Stimulated activated CD4-positive, alpha-beta T cell treated with anti-CD3 and anti-CD28 coated beads, Interleukin-12 subunit alpha, Interleukin-12 subunit beta, amount 100 ng/mL, for 24 hours (primary cell): ENCODE measurements at regions not wholly inside any gene's neighbourhood (a gene's known extent, or its start where the extent isn't known, plus 50 kb on each side); places are given as distances from the start of the nearest gene placed in this dataset.
"Not testable (repeated sequence)": the region's sequence is repeated elsewhere in the genome, so short reads cannot be mapped to it uniquely, and the experiment has no call there.

Source experiments
- DNase-seq, 2 experiments: peaks; one replicate each; pipeline ENCODE4 v3.0.0-alpha.2; 2020; ENCODE audit warnings: low read depth in 2 of 2

DNA sequence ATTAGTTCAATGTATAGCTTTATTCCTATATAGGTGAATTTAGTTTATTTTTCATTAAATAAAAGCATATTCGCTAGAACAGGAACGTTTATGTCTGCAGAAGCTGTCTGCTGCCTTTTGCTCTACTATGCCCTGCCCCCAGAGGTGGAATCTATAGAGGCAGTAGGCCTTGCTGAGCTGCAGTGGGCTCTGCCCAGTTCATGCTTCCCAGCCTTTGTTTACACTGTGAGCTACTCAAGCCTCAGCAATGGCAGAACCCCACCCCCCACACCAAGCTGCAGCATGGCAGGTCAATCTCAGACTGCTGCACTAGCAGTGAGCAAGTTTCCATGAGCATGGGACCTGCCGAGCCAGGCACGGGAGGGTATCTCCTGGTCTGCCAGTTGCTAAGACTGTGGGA lies 473.3 kb upstream of the CCNG1 start:
- not testable (repeated sequence) for DNase-seq

DNA sequence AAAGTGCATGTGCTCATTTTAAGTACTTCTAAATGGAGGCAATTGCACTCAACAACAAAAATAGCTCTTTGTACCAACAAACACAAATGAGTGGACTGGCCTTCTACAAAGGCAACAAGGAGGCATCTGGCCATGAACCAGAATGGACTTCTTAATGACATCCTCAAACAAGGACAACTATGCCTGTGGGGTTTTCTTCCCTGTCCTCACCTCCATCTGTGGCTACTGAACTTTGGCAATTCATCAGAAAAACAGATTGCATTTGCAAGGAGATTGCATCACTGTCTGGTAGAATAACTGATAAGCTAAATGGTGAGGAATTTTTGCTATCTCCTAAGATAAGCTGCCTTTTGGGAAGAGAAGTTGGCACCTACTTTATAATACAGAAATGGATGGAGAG lies 447.3 kb upstream of the CCNG1 start:
- DNase-seq = no peak

DNA sequence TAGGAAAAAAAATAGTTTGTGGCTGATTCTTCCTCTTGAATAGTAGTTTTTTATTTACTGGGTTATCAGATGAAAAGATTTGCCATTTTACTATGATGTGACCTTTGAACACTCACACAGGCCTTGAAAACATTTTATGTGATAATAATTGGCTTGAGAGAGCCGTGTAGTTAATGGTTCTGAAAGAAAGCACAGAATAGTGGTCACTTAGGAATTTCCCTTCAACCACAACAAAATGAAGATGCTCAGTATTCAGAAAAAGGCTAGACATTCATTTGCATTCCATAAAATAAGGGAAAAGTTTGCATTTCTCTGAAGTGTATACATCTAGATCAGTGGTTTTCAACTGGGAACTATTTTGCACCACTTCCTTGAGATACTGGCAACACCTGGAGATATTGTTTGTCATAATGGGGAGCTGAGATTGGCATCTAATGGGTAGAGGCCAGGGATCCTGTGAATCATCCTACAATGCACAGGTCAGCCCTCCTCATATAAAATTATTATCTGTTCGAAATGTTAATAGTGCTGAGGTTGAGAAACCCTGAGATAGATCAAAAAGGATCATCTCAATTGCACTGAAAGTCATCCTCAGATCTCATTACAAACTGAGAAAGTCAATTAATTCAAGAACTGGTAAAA lies 446.4 kb upstream of the CCNG1 start:
- DNase-seq = no peak

DNA sequence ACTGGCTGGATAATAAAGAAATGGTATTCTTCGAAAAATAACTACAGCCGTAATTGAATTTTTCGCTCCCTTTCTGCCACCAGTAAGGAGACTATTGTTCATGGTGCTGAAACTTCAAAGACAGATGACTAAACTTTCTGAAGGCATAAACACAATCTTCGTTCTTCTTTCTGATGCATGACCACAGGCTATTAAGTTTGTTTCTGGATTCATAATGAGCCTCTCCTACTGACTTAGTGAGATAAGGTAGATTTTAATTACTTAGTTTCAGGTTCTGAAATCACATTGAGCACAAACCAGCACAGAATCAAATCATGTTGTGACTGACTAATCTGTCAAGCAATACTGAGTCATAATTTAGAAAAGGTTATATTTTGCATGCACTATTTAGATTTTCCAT lies 441.8 kb upstream of the CCNG1 start:
- no peak for DNase-seq

DNA sequence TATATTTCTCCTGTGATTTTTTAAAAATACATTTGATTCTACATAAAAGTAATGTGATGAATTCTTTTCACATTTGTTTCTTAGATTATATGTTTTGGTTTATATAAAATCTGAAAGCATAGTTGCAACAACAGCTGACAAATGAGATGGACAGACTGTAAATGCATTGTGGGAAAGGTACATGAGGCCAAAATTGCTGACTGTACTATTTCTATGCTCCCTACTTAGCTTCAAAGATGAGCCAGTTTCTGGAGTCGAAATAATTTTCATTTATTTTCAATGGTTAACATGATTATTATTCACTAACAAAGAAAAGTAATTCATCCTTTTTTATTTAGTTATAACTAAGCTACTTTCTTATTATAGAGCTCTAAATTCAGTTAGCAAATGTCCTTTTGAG lies 441.3 kb upstream of the CCNG1 start:
- no peak for DNase-seq

DNA sequence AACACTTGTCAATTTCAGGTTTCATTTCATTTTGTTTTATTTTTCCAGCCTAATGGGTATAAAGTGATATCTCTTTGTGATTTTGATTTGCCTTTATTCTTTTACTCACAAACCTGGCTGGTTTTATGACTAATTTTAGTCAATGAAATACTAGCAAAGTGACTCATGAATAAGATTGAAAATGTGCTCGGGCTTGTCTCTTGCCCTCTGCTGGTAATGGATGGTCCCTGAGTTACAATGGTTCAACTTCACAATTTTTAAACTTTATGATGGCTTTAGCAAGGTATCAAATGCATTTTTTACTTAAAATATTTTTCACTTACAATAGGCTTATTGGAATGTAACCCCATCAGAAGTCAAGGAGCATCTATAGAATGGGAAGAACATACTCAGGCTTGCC lies 431.4 kb upstream of the CCNG1 start:
- no peak for DNase-seq

DNA sequence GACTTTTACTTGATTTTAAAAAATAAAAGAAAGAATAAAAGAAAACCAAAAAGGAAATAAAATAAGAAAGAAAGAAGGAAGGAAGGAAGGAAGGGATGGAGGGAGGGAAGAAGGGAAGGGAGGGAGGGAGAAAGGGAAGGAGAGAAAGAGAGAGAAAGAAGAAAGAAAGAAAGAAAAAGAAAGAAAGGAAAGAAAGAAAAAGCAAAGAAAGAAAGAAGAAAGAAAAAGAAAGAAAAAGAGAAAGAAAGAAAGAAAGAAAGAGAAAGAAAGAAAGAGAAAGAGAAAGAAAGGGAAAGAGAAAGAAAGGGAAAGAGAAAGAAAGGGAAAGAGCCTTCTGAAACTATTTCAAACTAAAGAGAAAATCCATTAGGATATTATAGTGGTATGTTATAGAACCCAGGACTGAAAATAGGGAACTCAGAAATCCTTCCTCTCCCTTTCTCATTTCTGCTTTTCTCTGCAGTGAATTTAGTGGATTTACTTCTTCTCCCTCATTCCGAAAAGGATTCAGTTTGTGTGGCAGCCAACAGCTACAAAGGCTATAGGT lies 414.7 kb upstream of the CCNG1 start:
- no peak for DNase-seq

DNA sequence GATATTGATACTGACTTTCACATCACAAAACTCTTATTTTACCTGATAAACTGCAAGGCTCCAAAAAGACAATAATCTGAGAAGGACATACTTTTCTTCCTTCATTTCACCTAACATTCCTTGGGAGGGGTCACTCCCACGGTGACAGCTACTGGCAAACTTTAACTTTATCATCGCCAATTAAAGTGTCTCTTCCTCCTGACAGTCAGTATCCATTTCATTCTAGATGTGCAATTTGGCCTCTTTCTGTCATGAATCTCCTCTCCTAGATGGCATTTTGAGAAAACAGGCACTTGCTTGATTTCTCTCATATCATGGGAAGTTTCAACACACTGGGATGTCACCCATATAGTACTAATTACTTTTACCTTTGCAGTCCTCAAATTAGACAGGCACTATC lies 413.5 kb upstream of the CCNG1 start:
- DNase-seq = no peak

DNA sequence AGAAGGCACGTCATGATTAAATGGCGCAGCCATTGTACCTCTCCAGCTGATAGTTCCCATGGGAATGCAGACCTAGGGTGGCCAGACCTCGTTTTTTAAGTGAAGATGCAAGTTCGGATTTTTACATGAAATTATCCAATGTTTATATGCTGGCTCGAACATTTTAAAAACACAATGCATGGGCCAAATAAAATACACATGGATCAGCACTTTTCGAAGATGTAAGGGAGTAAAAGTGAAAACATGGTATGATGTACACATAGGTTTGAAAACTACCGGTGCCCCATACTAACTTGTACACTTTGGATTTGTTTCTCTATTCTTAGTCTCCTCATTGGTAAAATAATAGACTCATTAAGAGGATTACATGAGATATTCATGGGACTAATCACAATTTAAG lies 412.5 kb upstream of the CCNG1 start:
- DNase-seq = no peak

DNA sequence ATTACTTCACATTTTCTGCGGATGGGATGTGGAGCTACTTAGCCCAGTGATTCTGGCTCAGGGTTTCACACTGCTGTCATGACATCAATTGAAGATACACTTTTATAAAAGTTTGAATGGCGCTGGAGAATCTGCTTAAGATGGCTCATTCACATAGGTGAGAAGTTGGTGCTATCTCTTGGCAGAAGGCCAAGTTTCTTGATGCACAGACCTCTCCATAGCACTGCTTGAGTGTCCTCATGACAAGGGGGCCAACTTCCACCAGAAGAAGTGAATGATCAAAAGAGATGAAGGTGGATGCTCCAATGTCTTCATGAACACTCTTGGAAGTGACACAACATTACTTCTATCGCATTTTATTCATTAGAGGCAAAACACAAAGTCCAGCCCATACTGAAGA lies 403.7 kb upstream of the CCNG1 start:
- DNase-seq = no peak

DNA sequence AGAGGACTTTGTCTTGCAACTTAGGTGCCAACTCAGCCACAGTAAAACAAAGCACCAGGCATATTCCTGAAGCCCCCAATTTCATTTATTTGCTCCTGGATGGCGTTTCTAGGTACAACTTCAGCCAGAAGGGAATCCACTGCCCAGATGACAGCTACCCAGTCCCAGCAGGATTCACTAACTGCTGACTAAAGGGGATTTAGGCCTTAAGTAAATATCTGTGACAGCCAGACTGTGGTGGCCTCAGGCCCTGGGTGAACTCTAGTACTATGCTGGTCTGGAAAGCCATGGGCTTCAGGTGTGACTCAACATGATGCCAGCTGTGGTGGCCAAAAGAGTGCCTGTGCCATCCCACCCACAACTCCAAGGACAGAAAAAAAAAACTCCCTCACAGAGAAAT lies 396.1 kb upstream of the CCNG1 start:
- DNase-seq = no peak

DNA sequence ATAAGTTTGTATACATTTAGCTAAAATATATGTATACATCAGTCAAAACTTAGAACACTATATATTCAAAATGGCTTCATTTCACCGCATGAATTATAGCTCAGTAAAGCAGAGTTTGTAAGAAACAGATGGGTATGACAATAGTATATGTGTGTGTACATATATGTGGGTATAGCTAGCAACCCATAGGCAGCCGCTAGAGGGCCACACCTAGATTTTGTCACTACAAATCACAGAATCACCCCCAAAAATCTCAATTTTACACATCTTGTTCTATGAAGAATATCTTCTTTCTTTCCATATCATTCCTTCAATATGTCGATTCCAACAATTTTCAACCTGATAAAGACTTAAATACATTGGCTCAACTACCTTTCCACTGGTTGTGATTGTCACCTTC lies 357.8 kb upstream of the CCNG1 start:
- no peak for DNase-seq

DNA sequence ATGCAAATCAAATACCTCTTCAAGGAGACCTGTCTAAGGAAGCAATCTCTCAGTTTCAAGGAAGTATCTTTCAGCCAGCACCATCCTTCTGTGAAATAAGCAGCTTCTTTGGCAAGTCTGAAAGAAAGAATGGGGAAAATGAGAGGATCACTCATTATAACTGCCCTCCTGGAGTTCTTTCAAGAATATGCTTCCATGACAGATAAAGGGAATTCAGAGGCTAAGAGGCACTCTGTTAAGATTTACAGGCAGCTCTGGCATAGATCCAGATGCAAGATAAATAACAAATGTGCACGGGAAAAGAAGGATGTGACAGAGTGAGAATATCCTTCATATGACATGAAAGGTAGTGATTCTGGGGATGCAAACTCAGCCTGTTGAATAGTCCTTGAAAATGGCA lies 348.2 kb upstream of the CCNG1 start:
- no peak for DNase-seq

DNA sequence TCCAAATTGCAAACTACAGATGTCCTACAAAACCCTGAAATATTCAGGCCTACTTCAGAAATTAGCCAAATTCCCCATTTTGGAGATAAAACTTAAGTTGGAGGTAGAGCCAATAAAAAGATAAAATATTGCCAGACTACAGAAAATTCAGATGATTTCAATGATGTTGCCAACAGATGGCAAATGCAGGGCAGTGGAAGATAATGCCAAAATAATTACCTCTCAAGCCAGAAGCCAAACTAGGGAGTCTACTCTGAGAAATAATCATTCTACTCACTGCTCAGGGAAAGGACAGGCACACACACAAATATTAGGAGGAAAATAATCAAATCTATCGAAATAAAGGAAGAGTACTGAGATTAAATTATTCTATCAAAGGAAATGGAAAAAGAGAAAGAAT lies 347.5 kb upstream of the CCNG1 start:
- DNase-seq = no peak

DNA sequence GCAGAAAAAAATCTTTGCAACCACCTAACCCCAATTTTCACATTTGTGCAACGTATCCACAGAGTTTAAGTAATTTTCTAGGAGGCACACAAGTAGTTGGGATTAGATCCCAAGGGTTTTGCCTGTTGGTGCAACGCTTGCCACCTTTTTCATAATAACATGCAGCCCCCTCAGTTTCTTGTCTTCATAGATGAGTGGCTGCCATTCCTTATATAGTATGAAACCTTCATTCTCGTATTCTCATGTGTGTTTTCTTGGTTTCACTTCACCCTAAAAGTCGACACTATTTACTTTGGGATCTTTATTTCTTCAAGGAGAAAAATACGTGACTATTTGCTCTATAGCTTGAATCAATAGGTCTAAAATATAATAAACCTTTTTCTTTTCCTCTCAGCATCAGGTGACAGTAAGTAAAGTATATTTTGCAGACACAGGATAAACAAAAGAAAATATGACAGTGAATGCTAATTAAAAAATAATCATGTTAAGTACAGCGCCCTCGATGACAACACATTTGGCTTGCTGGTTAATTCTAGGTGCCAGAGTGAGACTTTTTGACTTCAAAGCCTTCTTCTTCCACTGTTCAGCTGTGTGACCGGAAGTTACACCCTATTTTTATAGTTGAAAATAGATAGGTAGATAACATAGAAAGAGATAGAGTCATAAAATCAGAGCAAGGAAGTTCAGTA lies 342.8 kb upstream of the CCNG1 start:
- no peak for DNase-seq

DNA sequence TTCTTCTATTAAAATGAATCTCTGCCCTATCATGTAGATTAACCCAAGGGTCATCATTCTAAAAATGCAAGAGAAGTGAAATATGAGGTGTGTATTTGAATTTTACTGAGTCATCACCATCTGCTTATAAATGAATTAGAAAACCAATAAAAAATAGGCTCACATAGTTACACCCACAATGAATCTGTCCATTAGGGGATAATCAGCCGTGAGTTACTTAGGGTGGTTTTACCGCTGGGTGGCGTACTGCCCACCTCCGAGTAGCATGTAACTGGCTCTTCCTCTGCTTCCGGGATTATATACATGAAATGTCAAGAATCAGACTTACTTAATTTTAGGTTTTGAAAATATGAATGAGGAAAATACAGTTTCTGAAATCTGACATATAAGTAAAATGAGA lies 332.9 kb upstream of the CCNG1 start:
- DNase-seq = no peak

DNA sequence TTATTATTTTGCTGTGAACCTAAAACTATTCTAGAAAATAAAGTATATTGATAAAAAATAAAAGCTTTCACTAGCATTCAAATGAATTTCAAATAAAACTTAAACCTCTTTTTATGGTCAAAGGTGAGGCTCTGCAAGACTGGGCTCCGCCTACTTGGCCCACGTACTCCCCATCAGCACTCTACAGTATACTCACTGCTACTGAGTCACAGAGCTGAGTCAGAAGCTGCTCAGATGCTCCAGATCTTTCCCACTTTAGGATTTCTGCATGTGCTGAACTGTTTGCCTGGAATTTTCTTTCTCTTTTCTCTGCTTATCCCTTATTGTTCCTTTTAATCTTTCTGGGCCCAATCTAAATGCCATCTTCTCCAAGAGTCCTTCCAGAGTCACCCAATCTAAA lies 331.9 kb upstream of the CCNG1 start:
- DNase-seq = no peak

DNA sequence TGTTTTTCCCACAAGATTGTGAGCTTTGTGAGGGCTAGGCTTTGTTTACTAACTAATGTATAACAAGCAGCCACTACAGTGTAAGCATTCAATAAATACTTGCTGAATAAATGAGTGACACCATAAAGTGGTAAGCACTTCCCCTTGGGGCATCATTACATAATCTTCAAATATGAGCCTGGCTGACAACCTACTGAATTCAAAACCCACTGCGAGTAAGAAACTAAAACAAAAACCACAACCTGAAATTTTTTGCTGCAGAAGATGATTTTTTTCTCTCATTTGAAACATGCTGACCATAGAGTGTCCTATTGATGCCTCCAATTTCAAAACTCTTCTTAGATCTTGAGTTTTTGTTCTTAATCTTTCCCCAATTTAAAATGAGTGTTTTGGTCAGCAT lies 331.3 kb upstream of the CCNG1 start:
- DNase-seq = no peak

DNA sequence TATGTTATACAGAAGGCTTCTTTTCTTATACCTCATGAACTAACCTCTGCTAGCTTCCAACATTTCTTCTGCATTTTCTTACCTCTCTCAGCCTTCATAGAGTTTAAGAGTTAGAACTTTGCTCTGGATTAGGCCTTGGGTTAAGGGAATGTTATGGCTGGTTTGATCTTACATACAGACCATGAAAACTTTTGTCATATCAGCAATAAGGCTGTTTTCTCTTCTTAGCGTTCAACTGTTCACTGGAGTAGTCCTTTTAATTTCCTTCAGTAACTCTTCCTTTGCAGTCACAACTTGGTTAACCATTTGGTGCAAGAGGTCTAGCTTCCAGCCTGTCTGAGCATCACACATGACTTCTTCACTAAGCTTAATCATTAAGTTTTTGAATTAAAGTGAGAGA lies 329.0 kb upstream of the CCNG1 start:
- DNase-seq = no peak

DNA sequence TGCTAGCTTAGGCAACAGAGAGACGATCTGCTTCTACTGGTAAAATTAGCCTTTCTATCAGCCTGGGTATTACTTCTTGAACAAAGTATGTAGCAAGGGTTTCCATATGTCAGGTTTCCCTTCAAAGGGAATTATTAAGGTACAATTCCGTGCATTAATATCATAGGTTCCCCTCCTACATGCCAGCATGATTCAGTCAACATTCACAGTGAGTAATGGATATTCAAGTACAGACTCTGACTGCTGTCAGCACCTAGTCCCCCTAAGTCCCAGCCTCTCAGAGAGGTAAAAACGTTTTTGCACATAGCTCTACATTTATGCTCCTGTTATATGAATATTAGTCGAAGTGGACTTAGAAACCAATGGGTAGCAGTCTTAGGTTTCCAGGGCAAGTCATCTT lies 322.4 kb upstream of the CCNG1 start:
- DNase-seq = no peak

DNA sequence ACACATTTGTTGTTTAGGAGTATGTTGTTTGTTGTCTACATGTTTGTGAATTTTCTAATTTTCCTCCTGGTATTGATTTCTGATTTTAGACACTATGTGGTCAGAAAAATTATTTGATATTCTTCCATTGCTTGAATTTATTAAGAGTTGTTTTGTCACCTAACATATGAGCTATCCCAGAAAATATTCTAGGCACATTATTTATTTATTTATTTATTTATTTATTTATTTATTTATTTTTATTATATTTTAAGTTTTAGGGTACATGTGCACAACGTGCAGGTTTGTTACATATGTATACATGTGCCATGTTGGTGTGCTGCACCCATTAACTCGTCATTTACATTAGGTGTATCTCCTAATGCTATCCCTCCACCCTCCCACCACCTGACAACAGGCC lies 320.8 kb upstream of the CCNG1 start:
- not testable (repeated sequence) for DNase-seq

DNA sequence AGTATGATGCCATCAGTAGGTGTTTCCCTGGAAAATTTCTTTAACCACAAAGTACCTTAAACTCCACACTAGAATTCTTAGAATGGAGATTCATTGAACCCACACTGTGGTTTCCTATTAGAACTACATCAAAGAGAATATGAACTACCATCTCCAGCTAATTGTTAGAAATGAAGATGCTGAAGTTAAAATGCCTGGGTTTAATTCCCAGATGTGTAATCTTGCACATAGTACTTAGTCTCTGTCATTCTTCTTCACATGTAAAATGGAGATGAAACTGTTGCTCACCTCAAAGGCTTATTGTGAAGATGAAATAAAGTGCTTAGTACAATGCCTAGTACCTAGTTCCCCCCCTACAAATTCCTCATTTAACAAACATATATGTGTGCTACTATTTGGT lies 303.3 kb upstream of the CCNG1 start:
- DNase-seq = no peak

DNA sequence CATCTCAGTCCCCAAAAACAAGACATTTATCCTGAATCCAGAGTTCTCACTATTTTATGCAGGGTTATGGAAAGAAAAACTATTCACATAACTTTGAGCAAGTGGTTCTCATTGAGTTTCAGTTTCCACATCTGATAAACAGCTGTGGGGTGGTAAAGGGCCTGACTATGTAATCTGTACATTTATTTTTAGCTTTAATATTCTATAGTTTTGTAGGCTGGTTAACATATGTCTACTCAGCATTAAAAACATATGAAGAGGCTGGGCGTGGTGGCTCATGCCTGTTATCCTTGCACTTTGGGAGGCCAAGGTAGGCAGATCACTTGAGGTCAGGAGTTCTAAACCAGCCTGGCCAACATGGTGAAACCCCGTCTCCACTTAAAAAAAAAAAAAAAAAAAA lies 301.5 kb upstream of the CCNG1 start:
- no peak for DNase-seq

DNA sequence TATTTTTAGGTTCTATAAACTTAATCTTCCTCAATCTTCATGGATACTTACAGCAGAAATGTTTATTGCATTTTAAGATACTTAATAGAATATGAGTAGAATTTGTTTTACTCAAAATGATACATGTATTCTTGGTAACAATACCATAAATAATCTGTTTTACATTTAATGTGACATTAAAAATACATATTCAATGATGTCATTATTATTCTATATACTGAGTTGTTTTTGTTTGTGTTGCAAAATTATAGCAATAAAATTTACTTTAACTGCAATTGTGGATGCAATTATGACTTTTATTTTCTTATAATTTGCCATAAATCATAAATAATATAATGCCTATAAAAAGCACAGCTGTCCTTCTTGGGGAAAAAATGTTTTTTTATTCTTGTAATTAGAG lies 275.9 kb upstream of the CCNG1 start:
- DNase-seq = no peak
